ENCODE measurements at regions not wholly inside any gene's neighbourhood (a gene's known extent, or its start where the extent isn't known, plus 50 kb on each side); places are given as distances from the start of the nearest gene placed in this dataset.

GRCh38 chr13:64186071-64186470 lies 2770.4 kb upstream of the PCDH20 start:
- Histone ChIP-seq H3K9me3 (no peaks in the 10 kb centered on the region), H3K4me3 (no peak overlapping the region), H3K27me3 (no peaks in the 10 kb centered on the region), H3K27ac (no peak overlapping the region), H3K4me1 (no peaks in the 10 kb centered on the region), H3K36me3 (no peaks in the 10 kb centered on the region)
- in situ Hi-C loops (cut with MboI; ENCODE audit: low sequenced_read_pairs in 4 of 4) = no loop called here
- ATAC-seq = no peak
- DNase-seq = no peak
- TF ChIP-seq CTCF (IDR thresholded peaks at IDR 0.05 in 4 of 5, conservative IDR thresholded peaks at IDR 0.05 in 1 of 5) (no peak), POLR2A (IDR thresholded peaks at IDR 0.05) (no peak)
- intact Hi-C loops (cut with DNase I; ENCODE audit: low total_unique reads) = no loop called here

GRCh38 chr13:64180756-64181155 lies 2765.1 kb upstream of the PCDH20 start:
- Histone ChIP-seq H3K27ac (no peak overlapping the region), H3K4me3 (no peak overlapping the region), H3K4me1 (no peaks in the 10 kb centered on the region), H3K9me3 (no peaks in the 10 kb centered on the region), H3K27me3 (no peaks in the 10 kb centered on the region), H3K36me3 (no peaks in the 10 kb centered on the region)
- in situ Hi-C loops (cut with MboI; ENCODE audit: low sequenced_read_pairs in 4 of 4) (no loop called here), intact Hi-C loops (cut with DNase I; ENCODE audit: low total_unique reads) (no loop called here)
- TF ChIP-seq CTCF (IDR thresholded peaks at IDR 0.05 in 4 of 5, conservative IDR thresholded peaks at IDR 0.05 in 1 of 5) (no peak), POLR2A (IDR thresholded peaks at IDR 0.05) (no peak)
- DNase-seq = no peak
- no peak for ATAC-seq

- Histone ChIP-seq H3K27me3 (no peaks in the 10 kb centered on the region), H3K36me3 (no peaks in the 10 kb centered on the region), H3K27ac (no peak overlapping the region), H3K4me3 (no peak overlapping the region), H3K4me1 (no peaks in the 10 kb centered on the region), H3K9me3 (no peaks in the 10 kb centered on the region)
- intact Hi-C loops (cut with DNase I; ENCODE audit: low total_unique reads) = no loop called here
- ATAC-seq = no peak
- DNase-seq = no peak
- in situ Hi-C loops (cut with MboI; ENCODE audit: low sequenced_read_pairs in 4 of 4) = no loop called here
- TF ChIP-seq CTCF (IDR thresholded peaks at IDR 0.05 in 4 of 5, conservative IDR thresholded peaks at IDR 0.05 in 1 of 5) (no peak), POLR2A (IDR thresholded peaks at IDR 0.05) (no peak)
These were observed 2750.2 kb upstream of the PCDH20 start for GRCh38 chr13:64165826-64166225.

GRCh38 chr13:64164435-64164834 lies 2748.8 kb upstream of the PCDH20 start:
- intact Hi-C loops (cut with DNase I; ENCODE audit: low total_unique reads) = no loop called here
- H3K4me3 ChIP-seq = no peak overlapping the region

More at GRCh38 chr13:64164435-64164834, 2748.8 kb upstream of the PCDH20 start:
- H3K27me3 ChIP-seq = no peaks in the 10 kb centered on the region
- ATAC-seq (no peak), DNase-seq (peak in 1 of 2 donors; percentile 8)
- TF ChIP-seq CTCF (IDR thresholded peaks at IDR 0.05 in 4 of 5, conservative IDR thresholded peaks at IDR 0.05 in 1 of 5) (no peak), POLR2A (IDR thresholded peaks at IDR 0.05) (no peak)
- no peaks in the 10 kb centered on the region for H3K36me3 ChIP-seq
- no peaks in the 10 kb centered on the region for H3K4me1 ChIP-seq
- no peak overlapping the region for H3K27ac ChIP-seq
- in situ Hi-C loops (cut with MboI; ENCODE audit: low sequenced_read_pairs in 4 of 4) = no loop called here
- H3K9me3 ChIP-seq = no peaks in the 10 kb centered on the region

All from gastrocnemius medialis (tissue), 4 donors.